ENCODE measurements at regions not wholly inside any gene's neighbourhood (a gene's known extent, or its start where the extent isn't known, plus 50 kb on each side); places are given as distances from the start of the nearest gene placed in this dataset.

DNA sequence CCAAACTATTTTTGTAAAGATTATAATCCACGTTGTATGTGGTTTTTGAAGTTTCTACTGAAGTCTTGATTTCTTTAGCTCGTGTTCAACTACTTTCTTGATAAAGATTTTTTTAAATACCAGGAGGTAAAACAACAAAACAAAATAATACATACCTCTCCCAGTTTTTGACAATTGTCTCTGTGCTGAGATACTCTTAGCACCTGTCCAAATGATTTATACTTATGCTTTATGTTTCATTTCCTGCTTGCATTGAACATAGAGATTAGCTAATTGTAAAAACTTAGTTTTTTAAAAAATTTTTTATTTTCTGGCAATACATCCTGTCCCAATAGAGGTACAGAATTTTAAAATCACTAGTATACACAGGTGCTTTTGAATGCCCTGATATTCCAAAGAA, 506.9 kb upstream of the ADGRB3 start:
- TF ChIP-seq, protein P1, sequence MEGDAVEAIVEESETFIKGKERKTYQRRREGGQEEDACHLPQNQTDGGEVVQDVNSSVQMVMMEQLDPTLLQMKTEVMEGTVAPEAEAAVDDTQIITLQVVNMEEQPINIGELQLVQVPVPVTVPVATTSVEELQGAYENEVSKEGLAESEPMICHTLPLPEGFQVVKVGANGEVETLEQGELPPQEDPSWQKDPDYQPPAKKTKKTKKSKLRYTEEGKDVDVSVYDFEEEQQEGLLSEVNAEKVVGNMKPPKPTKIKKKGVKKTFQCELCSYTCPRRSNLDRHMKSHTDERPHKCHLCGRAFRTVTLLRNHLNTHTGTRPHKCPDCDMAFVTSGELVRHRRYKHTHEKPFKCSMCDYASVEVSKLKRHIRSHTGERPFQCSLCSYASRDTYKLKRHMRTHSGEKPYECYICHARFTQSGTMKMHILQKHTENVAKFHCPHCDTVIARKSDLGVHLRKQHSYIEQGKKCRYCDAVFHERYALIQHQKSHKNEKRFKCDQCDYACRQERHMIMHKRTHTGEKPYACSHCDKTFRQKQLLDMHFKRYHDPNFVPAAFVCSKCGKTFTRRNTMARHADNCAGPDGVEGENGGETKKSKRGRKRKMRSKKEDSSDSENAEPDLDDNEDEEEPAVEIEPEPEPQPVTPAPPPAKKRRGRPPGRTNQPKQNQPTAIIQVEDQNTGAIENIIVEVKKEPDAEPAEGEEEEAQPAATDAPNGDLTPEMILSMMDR (IDR thresholded peaks at IDR 0.05) = no peak

DNA sequence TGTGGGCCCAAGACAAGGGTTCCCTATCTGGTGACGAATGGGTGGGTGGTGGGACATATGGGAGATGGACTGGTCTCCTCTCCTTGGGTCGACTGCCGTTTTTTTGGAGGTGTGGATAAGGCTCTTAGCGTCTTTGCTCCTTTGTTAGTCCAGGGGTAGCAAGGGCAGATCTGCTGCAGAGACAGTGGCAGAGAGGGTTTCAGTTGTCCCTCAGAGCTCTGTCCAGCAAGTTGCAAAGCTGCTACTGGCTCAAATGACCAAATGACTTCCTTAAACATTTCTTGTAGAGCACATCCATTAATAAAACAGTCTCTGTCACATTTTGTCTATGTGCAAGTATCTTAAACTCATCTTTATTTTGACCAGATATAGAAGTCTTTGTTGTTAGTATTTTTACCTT, 508.0 kb upstream of the ADGRB3 start:
- TF ChIP-seq, protein P1 (IDR thresholded peaks at IDR 0.05) = no peak

DNA sequence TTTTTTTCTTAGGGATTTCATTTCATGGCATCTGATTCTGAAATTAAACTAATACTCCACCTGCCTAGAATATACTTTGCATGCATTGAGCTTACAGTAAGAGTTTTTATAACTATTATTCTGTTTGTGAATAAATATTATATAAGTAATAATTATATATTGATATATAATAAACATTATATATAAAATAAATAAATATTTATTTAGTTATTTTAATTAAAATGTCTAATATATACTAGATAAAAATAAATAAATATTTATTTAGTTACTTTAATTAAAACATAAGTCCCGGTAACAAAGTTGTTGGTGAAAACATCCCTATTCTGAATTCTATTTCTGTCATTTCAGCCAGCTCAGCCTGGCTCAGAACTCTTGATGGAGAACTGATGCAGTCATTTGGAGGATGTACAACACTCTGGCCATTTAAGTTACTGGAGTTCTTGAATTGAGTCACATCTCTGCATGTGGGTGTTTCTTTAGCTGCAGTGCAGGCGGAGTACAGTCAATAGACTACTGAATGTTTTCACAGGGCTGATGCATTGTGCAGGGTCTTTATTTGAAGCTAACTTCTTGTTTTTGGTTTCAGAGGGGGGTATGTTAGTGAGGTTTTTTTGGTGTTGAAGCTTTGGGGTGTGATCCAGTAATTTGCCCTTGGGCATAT, 508.9 kb upstream of the ADGRB3 start:
- TF ChIP-seq, protein P1 (IDR thresholded peaks at IDR 0.05) = no peak

DNA sequence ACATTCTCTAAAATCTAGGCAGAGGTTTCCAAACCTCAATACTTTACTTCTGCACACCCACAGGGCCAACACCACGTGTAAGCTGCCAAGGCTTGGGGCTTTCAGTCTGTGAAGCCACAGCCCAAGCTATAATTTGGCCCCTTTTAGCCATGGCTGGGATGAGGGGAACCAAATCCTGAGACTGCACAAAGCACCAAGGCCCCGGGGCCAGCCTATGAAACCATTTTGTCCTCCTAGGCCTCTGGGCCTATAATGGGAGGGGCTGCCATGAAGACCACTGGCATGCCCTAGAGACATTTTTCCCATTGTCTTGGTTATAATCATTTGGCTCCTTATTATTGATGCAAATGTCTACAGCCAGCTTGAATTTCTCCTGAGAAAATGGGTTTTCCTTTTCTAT, 513.0 kb upstream of the ADGRB3 start:
- TF ChIP-seq, protein P1 (IDR thresholded peaks at IDR 0.05) = no peak

DNA sequence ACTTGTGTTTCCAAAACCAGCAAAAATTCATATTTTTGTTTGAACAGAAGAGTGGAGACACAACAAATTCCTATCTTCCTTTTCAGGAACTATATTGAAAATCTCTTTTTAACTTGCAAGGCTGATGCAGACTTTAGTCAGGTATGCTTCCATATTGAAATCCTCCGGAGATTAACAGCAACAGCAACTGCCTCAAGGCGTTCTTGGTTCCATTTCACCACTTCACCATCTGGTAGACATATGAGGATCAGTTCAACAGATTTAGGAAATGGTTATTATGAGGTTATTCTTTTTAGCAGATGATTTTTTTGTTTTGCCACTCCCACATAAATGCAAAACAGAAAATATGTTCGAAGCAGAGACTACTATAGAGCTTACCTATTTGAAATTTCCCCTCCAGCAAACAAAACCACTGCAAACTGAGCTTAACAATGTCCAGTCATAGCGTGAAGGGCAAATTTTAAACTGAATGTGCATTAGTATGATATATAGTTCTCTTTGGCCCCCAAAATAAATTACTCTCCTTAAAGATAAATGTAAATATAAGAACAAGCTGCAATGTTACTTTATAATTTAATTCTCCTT, 520.5 kb upstream of the ADGRB3 start:
- TF ChIP-seq, protein P1 (IDR thresholded peaks at IDR 0.05) = no peak

DNA sequence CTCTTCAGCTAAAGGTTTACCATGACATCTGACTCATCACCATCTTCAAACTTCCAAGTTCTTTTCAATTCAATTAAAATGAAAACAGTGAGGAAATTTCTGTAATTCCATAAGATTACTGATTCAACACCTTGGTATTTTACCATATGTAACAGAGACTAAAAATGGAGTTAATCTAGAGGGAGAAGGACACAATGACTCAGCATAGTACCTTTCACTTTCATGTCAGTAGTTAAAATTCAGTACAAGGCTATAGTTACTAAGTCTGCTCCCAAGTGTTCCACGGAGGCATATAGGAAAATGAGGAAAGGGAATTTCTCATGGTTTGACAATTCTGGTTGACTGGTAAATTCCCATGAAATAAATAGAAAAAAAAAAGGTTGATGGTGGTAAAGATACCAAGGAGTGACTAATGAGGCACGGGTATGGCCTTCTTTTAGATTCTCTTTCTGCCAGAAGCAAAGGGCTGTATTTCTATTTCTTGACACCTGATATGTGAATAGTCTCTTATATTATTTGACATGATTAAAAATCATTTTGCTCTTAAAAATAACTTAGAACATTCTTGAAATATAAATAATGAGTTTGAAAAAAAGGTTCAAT, 526.7 kb upstream of the ADGRB3 start:
- TF ChIP-seq, protein P1 (IDR thresholded peaks at IDR 0.05) = no peak

DNA sequence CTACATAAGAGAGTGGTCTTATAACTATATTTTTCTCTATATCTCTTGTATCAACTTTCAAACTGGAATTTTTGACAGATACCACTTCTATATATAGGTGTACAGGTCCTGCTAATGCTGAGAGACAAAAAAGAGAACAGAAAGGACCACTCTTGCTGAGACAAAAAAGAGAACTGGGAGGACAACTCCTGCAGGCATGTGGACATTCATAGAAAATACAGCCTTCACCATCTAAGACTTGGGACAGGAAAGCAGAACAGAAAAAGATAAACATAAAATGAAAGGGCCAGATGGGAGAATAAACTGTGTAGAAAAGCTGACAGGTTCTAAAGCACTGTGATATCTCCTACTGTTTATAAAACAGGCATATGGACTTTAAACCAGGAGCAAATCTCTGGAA, 541.0 kb upstream of the ADGRB3 start:
- TF ChIP-seq, protein P1 (IDR thresholded peaks at IDR 0.05) = no peak

All from LNCAP (cell line).